Activated CD4-positive, alpha-beta memory T cell treated with anti-CD3 and anti-CD28 coated beads for 36 hours (primary cell): ENCODE measurements at regions not wholly inside any gene's neighbourhood (a gene's known extent, or its start where the extent isn't known, plus 50 kb on each side); places are given as distances from the start of the nearest gene placed in this dataset.

ENCODE experiments used
- CTCF ChIA-PET: fragments of 350-600 bp; sonication (Branson Sonifier 250); formaldehyde crosslinking; loops from one replicate; lab custom pipeline; 2021; ENCODE audit warnings: antibody characterized with exemption, inconsistent platforms; lab: Charles Lee
- POLR2A ChIA-PET: fragments of 350-600 bp; sonication (Branson Sonifier 250); formaldehyde crosslinking; loops from one replicate; lab custom pipeline; 2021; ENCODE audit warnings: antibody characterized with exemption; lab: Charles Lee
- DNase-seq: peaks from one replicate; pipeline ENCODE4 v3.0.0-alpha.2; 2020
- H3K27ac Mint-ChIP-seq: one replicate; pipeline ENCODE4 v1.8.0; 2021; ENCODE audit warnings: mixed read lengths
- H3K27me3 Mint-ChIP-seq: one replicate; pipeline ENCODE4 v1.8.0; 2021; ENCODE audit warnings: mixed read lengths
- H3K36me3 Mint-ChIP-seq: one replicate; pipeline ENCODE4 v1.8.0; 2021; ENCODE audit warnings: mixed read lengths
- H3K4me1 Mint-ChIP-seq: one replicate; pipeline ENCODE4 v1.8.0; 2021; ENCODE audit warnings: low read depth, mixed read lengths
- H3K4me3 Mint-ChIP-seq: one replicate; pipeline ENCODE4 v1.8.0; 2021; ENCODE audit warnings: mild to moderate bottlenecking, mixed read lengths
- H3K9me3 Mint-ChIP-seq: one replicate; pipeline ENCODE4 v1.8.0; 2021; ENCODE audit warnings: mixed read lengths
- intact Hi-C: fragments of 100-400 bp; cut with micrococcal nuclease; formaldehyde crosslinking; loops from one replicate; pipeline ENCODE4 v1.15.1; 2023

- ChIA-PET CTCF (no interaction called here), POLR2A (no interaction called here)
- H3K36me3 Mint-ChIP-seq: no peaks in the 10 kb centered on the region
- no peaks in the 10 kb centered on the region for H3K4me1 Mint-ChIP-seq
- peaks cover 12% of the 10 kb centered on the region for H3K9me3 Mint-ChIP-seq
- peaks cover 4% of the 10 kb centered on the region for H3K27me3 Mint-ChIP-seq
- no peak overlapping the region for H3K27ac Mint-ChIP-seq
- intact Hi-C loops: no loop called here
- no peak for DNase-seq
- no peak overlapping the region for H3K4me3 Mint-ChIP-seq
Observed at GRCh38 chr20:52601295-52601971, 370.7 kb upstream of the TSHZ2 start.

- Mint-ChIP-seq H3K4me3 (no peak overlapping the region), H3K27me3 (no peaks in the 10 kb centered on the region), H3K4me1 (no peaks in the 10 kb centered on the region), H3K27ac (no peak overlapping the region), H3K36me3 (no peaks in the 10 kb centered on the region), H3K9me3 (peaks cover 10% of the 10 kb centered on the region)
- intact Hi-C loops: no loop called here
- CTCF ChIA-PET: no interaction called here
- DNase-seq: no peak
- POLR2A ChIA-PET: interaction anchor here (0.9 kb wide), 1 partner anchor 28 kb away, joined by 3 read pairs; no protein-coding TSS in a partner anchor
Observed at GRCh38 chr20:52596256-52596655, 375.9 kb upstream of the TSHZ2 start.

- Mint-ChIP-seq H3K4me3 (no peak overlapping the region), H3K9me3 (peaks cover 7% of the 10 kb centered on the region), H3K36me3 (no peaks in the 10 kb centered on the region), H3K27ac (no peak overlapping the region), H3K4me1 (no peaks in the 10 kb centered on the region), H3K27me3 (no peaks in the 10 kb centered on the region)
- POLR2A ChIA-PET: interaction anchor here (0.9 kb wide), 1 partner anchor 27 kb away, joined by 3 read pairs; no protein-coding TSS in a partner anchor
- intact Hi-C loops: no loop called here
- DNase-seq: no peak
- CTCF ChIA-PET: no interaction called here
Observed at GRCh38 chr20:52595518-52595917, 376.6 kb upstream of the TSHZ2 start.

GRCh38 chr20:52593654-52594053 lies 378.5 kb upstream of the TSHZ2 start:
- ChIA-PET POLR2A (no interaction called here), CTCF (no interaction called here)
- Mint-ChIP-seq H3K27ac (no peak overlapping the region), H3K27me3 (no peaks in the 10 kb centered on the region), H3K4me1 (no peaks in the 10 kb centered on the region), H3K4me3 (no peak overlapping the region), H3K9me3 (no peaks in the 10 kb centered on the region), H3K36me3 (no peaks in the 10 kb centered on the region)
- DNase-seq: no peak
- intact Hi-C loops: no loop called here

- ChIA-PET CTCF (no interaction called here), POLR2A (no interaction called here)
- no peaks in the 10 kb centered on the region for H3K4me1 Mint-ChIP-seq
- intact Hi-C loops: no loop called here
- no peak for DNase-seq
- H3K27me3 Mint-ChIP-seq: no peaks in the 10 kb centered on the region
- no peak overlapping the region for H3K27ac Mint-ChIP-seq
- no peaks in the 10 kb centered on the region for H3K36me3 Mint-ChIP-seq
- H3K9me3 Mint-ChIP-seq: no peaks in the 10 kb centered on the region
- H3K4me3 Mint-ChIP-seq: no peak overlapping the region
Observed at GRCh38 chr20:52592567-52592966, 379.6 kb upstream of the TSHZ2 start.

- Mint-ChIP-seq H3K36me3 (no peaks in the 10 kb centered on the region), H3K4me1 (no peaks in the 10 kb centered on the region), H3K9me3 (no peaks in the 10 kb centered on the region), H3K27me3 (no peaks in the 10 kb centered on the region), H3K4me3 (no peak overlapping the region), H3K27ac (no peak overlapping the region)
- ChIA-PET CTCF (no interaction called here), POLR2A (no interaction called here)
- intact Hi-C loops: no loop called here
- DNase-seq: no peak
Observed at GRCh38 chr20:52590100-52590499, 382.1 kb upstream of the TSHZ2 start.

GRCh38 chr20:52589251-52589812 lies 382.8 kb upstream of the TSHZ2 start:
- Mint-ChIP-seq H3K27ac (no peak overlapping the region), H3K27me3 (no peaks in the 10 kb centered on the region), H3K9me3 (no peaks in the 10 kb centered on the region), H3K4me1 (no peaks in the 10 kb centered on the region), H3K36me3 (no peaks in the 10 kb centered on the region), H3K4me3 (no peak overlapping the region)
- DNase-seq: no peak
- POLR2A ChIA-PET: no interaction called here
- intact Hi-C loops: no loop called here
- CTCF ChIA-PET: no interaction called here

GRCh38 chr20:52586660-52587059 lies 385.5 kb upstream of the TSHZ2 start:
- H3K4me3 Mint-ChIP-seq: no peak overlapping the region
- CTCF ChIA-PET: interaction anchor here (1.0 kb wide), 1 partner anchor 10 kb away, joined by 3 read pairs; no protein-coding TSS in a partner anchor
- POLR2A ChIA-PET: no interaction called here
- DNase-seq: no peak
- no peak overlapping the region for H3K27ac Mint-ChIP-seq
- H3K27me3 Mint-ChIP-seq: no peaks in the 10 kb centered on the region
- no peaks in the 10 kb centered on the region for H3K9me3 Mint-ChIP-seq
- intact Hi-C loops: no loop called here
- H3K36me3 Mint-ChIP-seq: no peaks in the 10 kb centered on the region
- no peaks in the 10 kb centered on the region for H3K4me1 Mint-ChIP-seq

- H3K4me3 Mint-ChIP-seq: no peak overlapping the region
- no peaks in the 10 kb centered on the region for H3K4me1 Mint-ChIP-seq
- DNase-seq: no peak
- intact Hi-C loops: no loop called here
- H3K36me3 Mint-ChIP-seq: no peaks in the 10 kb centered on the region
- no peaks in the 10 kb centered on the region for H3K9me3 Mint-ChIP-seq
- no peak overlapping the region for H3K27ac Mint-ChIP-seq
- no peaks in the 10 kb centered on the region for H3K27me3 Mint-ChIP-seq
- ChIA-PET POLR2A (no interaction called here), CTCF (no interaction called here)
Observed at GRCh38 chr20:52585333-52585732, 386.8 kb upstream of the TSHZ2 start.

GRCh38 chr20:52578559-52578958 lies 387.0 kb upstream of the ZFP64 start:
- H3K27me3 Mint-ChIP-seq: no peaks in the 10 kb centered on the region
- no peak overlapping the region for H3K27ac Mint-ChIP-seq
- no peak overlapping the region for H3K4me3 Mint-ChIP-seq
- H3K9me3 Mint-ChIP-seq: peaks cover 6% of the 10 kb centered on the region
- ChIA-PET POLR2A (no interaction called here), CTCF (no interaction called here)
- DNase-seq: no peak
- no peaks in the 10 kb centered on the region for H3K4me1 Mint-ChIP-seq
- no peaks in the 10 kb centered on the region for H3K36me3 Mint-ChIP-seq
- intact Hi-C loops: no loop called here

- DNase-seq: no peak
- no peaks in the 10 kb centered on the region for H3K27me3 Mint-ChIP-seq
- POLR2A ChIA-PET: no interaction called here
- intact Hi-C loops: no loop called here
- CTCF ChIA-PET: interaction anchor here (1.2 kb wide), 1 partner anchor 9 kb away, joined by 3 read pairs; no protein-coding TSS in a partner anchor
- peaks cover 6% of the 10 kb centered on the region for H3K9me3 Mint-ChIP-seq
- no peaks in the 10 kb centered on the region for H3K36me3 Mint-ChIP-seq
- H3K4me3 Mint-ChIP-seq: no peak overlapping the region
- H3K4me1 Mint-ChIP-seq: no peaks in the 10 kb centered on the region
- H3K27ac Mint-ChIP-seq: no peak overlapping the region
Observed at GRCh38 chr20:52577696-52578095, 386.1 kb upstream of the ZFP64 start.

GRCh38 chr20:52572687-52573086 lies 381.1 kb upstream of the ZFP64 start:
- Mint-ChIP-seq H3K4me1 (no peaks in the 10 kb centered on the region), H3K4me3 (no peak overlapping the region), H3K27ac (no peak overlapping the region), H3K9me3 (peaks cover 6% of the 10 kb centered on the region), H3K27me3 (no peaks in the 10 kb centered on the region), H3K36me3 (no peaks in the 10 kb centered on the region)
- ChIA-PET POLR2A (no interaction called here), CTCF (no interaction called here)
- DNase-seq: no peak
- intact Hi-C loops: no loop called here

- H3K27ac Mint-ChIP-seq: no peak overlapping the region
- H3K4me1 Mint-ChIP-seq: no peaks in the 10 kb centered on the region
- no peak for DNase-seq
- ChIA-PET POLR2A (no interaction called here), CTCF (no interaction called here)
- peaks cover 3% of the 10 kb centered on the region for H3K9me3 Mint-ChIP-seq
- intact Hi-C loops: no loop called here
- H3K27me3 Mint-ChIP-seq: no peaks in the 10 kb centered on the region
- no peak overlapping the region for H3K4me3 Mint-ChIP-seq
- no peaks in the 10 kb centered on the region for H3K36me3 Mint-ChIP-seq
Observed at GRCh38 chr20:52569201-52569600, 377.6 kb upstream of the ZFP64 start.
